ENCODE measurements at regions not wholly inside any gene's neighbourhood (a gene's known extent, or its start where the extent isn't known, plus 50 kb on each side); places are given as distances from the start of the nearest gene placed in this dataset.

GRCh38 chr11:46181843-46182424, 60.7 kb upstream of the PHF21A start:
- TF ChIP-seq CTCF (IDR thresholded peaks at IDR 0.05 in 4 of 5, conservative IDR thresholded peaks at IDR 0.05 in 1 of 5) (no peak), POLR2A (IDR thresholded peaks at IDR 0.05) (no peak)

Data from gastrocnemius medialis (tissue), 4 donors.